Astrocyte (in vitro differentiated cells and primary cell): ENCODE measurements at regions not wholly inside any gene's neighbourhood (a gene's known extent, or its start where the extent isn't known, plus 50 kb on each side); places are given as distances from the start of the nearest gene placed in this dataset.
"Not testable (repeated sequence)": the region's sequence is repeated elsewhere in the genome, so short reads cannot be mapped to it uniquely, and the experiment has no call there.

Source experiments
- EZH2 ChIP-seq: IDR thresholded peaks from 2 replicates; pipeline ENCODE4 v1.6.1; 2012; ENCODE audit warnings: mild to moderate bottlenecking, low read length, inconsistent platforms; ENCODE audit not compliant: insufficient read depth
- TF ChIP-seq, protein P1 (sequence below): IDR thresholded peaks from 2 replicates; pipeline ENCODE4 v1.5.1; 2011; ENCODE audit warnings: low read depth, mild to moderate bottlenecking, inconsistent platforms, low read length, moderate library complexity; ENCODE audit not compliant: insufficient read depth

DNA sequence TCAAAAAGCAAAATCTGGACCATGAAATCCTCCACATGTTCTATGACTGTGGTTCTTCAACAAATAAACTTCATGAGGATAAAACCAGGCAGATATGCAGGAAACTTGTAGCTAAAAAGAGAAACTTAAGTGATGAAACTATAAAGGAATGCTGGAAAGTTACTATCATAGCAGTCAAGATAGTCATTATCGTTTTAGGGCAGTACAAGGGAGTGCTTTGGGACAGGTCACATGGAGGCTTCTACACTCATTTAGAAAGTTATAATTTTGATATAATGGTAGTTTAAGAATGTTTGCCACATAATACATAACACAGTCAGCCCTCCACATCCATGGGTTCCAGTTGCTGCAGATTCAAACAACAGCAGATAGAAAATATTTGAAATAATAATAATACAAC, 102.0 kb upstream of the DPY19L1 start:
- TF ChIP-seq, protein P1, sequence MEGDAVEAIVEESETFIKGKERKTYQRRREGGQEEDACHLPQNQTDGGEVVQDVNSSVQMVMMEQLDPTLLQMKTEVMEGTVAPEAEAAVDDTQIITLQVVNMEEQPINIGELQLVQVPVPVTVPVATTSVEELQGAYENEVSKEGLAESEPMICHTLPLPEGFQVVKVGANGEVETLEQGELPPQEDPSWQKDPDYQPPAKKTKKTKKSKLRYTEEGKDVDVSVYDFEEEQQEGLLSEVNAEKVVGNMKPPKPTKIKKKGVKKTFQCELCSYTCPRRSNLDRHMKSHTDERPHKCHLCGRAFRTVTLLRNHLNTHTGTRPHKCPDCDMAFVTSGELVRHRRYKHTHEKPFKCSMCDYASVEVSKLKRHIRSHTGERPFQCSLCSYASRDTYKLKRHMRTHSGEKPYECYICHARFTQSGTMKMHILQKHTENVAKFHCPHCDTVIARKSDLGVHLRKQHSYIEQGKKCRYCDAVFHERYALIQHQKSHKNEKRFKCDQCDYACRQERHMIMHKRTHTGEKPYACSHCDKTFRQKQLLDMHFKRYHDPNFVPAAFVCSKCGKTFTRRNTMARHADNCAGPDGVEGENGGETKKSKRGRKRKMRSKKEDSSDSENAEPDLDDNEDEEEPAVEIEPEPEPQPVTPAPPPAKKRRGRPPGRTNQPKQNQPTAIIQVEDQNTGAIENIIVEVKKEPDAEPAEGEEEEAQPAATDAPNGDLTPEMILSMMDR, result not testable (repeated sequence)
- TF ChIP-seq EZH2, result not testable (repeated sequence)
